ENCODE measurements at regions not wholly inside any gene's neighbourhood (a gene's known extent, or its start where the extent isn't known, plus 50 kb on each side); places are given as distances from the start of the nearest gene placed in this dataset.

GRCh38 chrX:6299724-6300123, 71.1 kb upstream of the NLGN4X start:
- Histone ChIP-seq H3K9ac (ENCODE audit: low read depth in 1 of 2, low read length in 2 of 2) (no peak overlapping the region), H3K27me3 (ENCODE audit: control insufficient read depth in 4 of 4, insufficient read depth in 4 of 4, low read length in 3 of 4) (no peaks in the 10 kb centered on the region), H3K27ac (ENCODE audit: low read depth in 1 of 2, low read length in 2 of 2) (no peak overlapping the region), H3K36me3 (ENCODE audit: control insufficient read depth in 4 of 4, insufficient read depth in 3 of 4, low read depth in 1 of 4, low read length in 3 of 4) (no peaks in the 10 kb centered on the region), H3K4me3 (ENCODE audit: low read depth in 1 of 3, low read length in 3 of 3) (no peak overlapping the region), H3K9me3 (ENCODE audit: control insufficient read depth in 4 of 4, low read length in 3 of 4) (no peaks in the 10 kb centered on the region), H3K4me1 (ENCODE audit: control insufficient read depth in 4 of 4, insufficient read depth in 4 of 4, low read length in 3 of 4) (no peaks in the 10 kb centered on the region)
- 86% methylated on average over 6 of the region's 6 CpGs for WGBS
- TF ChIP-seq TAF1 (conservative IDR thresholded peaks at IDR 0.05) (no peak), CTCF (IDR thresholded peaks at IDR 0.05; ENCODE audit: low read depth, low read length, missing input control) (no peak), YY1 (IDR thresholded peaks at IDR 0.05) (no peak)
- DNase-seq (ENCODE audit: low spot score): no peak

DNA sequence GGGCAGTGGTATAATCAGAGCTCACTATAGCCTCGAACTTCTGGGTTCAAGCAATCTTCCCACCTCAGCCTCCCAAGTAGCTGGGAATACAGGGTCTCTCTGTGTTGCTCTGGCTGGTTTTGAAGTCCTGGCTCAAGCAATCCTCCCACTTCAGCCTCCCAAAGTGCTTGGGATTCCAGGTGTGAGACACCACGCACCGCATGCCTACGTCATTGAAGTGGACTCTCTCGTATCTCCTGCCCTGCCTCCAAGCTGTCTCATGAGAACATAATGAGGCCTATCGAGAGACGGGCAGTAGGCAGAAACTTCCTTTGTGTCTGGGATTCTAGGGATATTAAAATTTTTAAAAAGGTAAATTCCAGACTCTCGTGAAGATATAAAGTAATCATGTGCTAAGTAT, 65.0 kb upstream of the NLGN4X start:
- H3K36me3 ChIP-seq (ENCODE audit: control insufficient read depth in 4 of 4, insufficient read depth in 3 of 4, low read depth in 1 of 4, low read length in 3 of 4): no peaks in the 10 kb centered on the region
- WGBS: 87% methylated on average over 8 of the region's 8 CpGs
- no peak for TF ChIP-seq FOXA2 (IDR thresholded peaks at IDR 0.05)
- TF ChIP-seq ATF3 (IDR thresholded peaks at IDR 0.05): no peak
- no peak for TF ChIP-seq SP1 (IDR thresholded peaks at IDR 0.05)
- TF ChIP-seq YY1 (IDR thresholded peaks at IDR 0.05): no peak
- no peak for TF ChIP-seq EGR1 (IDR thresholded peaks at IDR 0.05; ENCODE audit: low read depth in 2 of 2)
- no peak for TF ChIP-seq REST (IDR thresholded peaks at IDR 0.05)
- no peak for TF ChIP-seq RXRA (IDR thresholded peaks at IDR 0.05)
- no peak for TF ChIP-seq ZBTB33 (IDR thresholded peaks at IDR 0.05)
- no peak for TF ChIP-seq FOXA1 (IDR thresholded peaks at IDR 0.05)
- TF ChIP-seq TAF1 (conservative IDR thresholded peaks at IDR 0.05): no peak
- no peak for TF ChIP-seq CTCF (IDR thresholded peaks at IDR 0.05; ENCODE audit: low read depth, low read length, missing input control)
- TF ChIP-seq JUND (IDR thresholded peaks at IDR 0.05): no peak
- H3K4me3 ChIP-seq (ENCODE audit: low read depth in 1 of 3, low read length in 3 of 3): no peak overlapping the region
- no peaks in the 10 kb centered on the region for H3K4me1 ChIP-seq (ENCODE audit: control insufficient read depth in 4 of 4, insufficient read depth in 4 of 4, low read length in 3 of 4)
- H3K9me3 ChIP-seq (ENCODE audit: control insufficient read depth in 4 of 4, low read length in 3 of 4): no peaks in the 10 kb centered on the region
- no peak overlapping the region for H3K27ac ChIP-seq (ENCODE audit: low read depth in 1 of 2, low read length in 2 of 2)
- no peak for DNase-seq (ENCODE audit: low spot score)
- no peaks in the 10 kb centered on the region for H3K27me3 ChIP-seq (ENCODE audit: control insufficient read depth in 4 of 4, insufficient read depth in 4 of 4, low read length in 3 of 4)
- H3K9ac ChIP-seq (ENCODE audit: low read depth in 1 of 2, low read length in 2 of 2): no peak overlapping the region
